Mesendoderm (in vitro differentiated cells): ENCODE measurements at regions not wholly inside any gene's neighbourhood (a gene's known extent, or its start where the extent isn't known, plus 50 kb on each side); places are given as distances from the start of the nearest gene placed in this dataset.

Experiments used
- DNase-seq: peaks from one replicate; pipeline ENCODE4 v3.0.0; 2013
- H2AK5ac ChIP-seq: 2 replicates; pipeline ENCODE4 v1.6.1; 2013; ENCODE audit warnings: low read length, inconsistent platforms
- H2BK120ac ChIP-seq: 2 replicates; pipeline ENCODE4 v1.6.1; 2013; ENCODE audit warnings: low read depth, mild to moderate bottlenecking, low read length, moderate library complexity, mixed read lengths
- H2BK15ac ChIP-seq: replicated peaks from 2 replicates; pipeline ENCODE4 v1.6.1; 2013; ENCODE audit warnings: low read depth, mild to moderate bottlenecking, moderate library complexity
- H2BK5ac ChIP-seq: 2 replicates; pipeline ENCODE4 v1.6.1; 2013; ENCODE audit warnings: low read length, inconsistent platforms
- H3K18ac ChIP-seq: 2 replicates; pipeline ENCODE4 v1.6.1; 2013; ENCODE audit warnings: mild to moderate bottlenecking, low read length, mixed read lengths
- H3K23ac ChIP-seq: one replicate; pipeline ENCODE4 v1.6.1; 2013; ENCODE audit warnings: low read length
- H3K27ac ChIP-seq: 2 replicates; pipeline ENCODE4 v1.5.1; 2013; ENCODE audit warnings: low read depth, mild to moderate bottlenecking, inconsistent platforms, low read length, moderate library complexity
- H3K27me3 ChIP-seq: 2 replicates; pipeline ENCODE4 v1.6.1; 2013; ENCODE audit warnings: low read length, control low read depth, mild to moderate bottlenecking, inconsistent platforms; ENCODE audit not compliant: insufficient read depth, poor library complexity
- H3K36me3 ChIP-seq: 2 replicates; pipeline ENCODE4 v1.6.1; 2013; ENCODE audit warnings: low read length, inconsistent platforms; ENCODE audit not compliant: control insufficient read depth, insufficient read depth
- H3K4ac ChIP-seq: one replicate; pipeline ENCODE4 v1.6.1; 2013; ENCODE audit warnings: low read depth, mild to moderate bottlenecking, low read length, moderate library complexity
- H3K4me1 ChIP-seq: 2 replicates; pipeline ENCODE4 v1.6.1; 2013; ENCODE audit warnings: low read depth, low read length, inconsistent platforms; ENCODE audit not compliant: control insufficient read depth
- H3K4me2 ChIP-seq: 2 replicates; pipeline ENCODE4 v1.6.1; 2013; ENCODE audit warnings: low read length
- H3K4me3 ChIP-seq: 2 replicates; pipeline ENCODE4 v1.5.1; 2013; ENCODE audit warnings: mild to moderate bottlenecking, low read length
- H3K56ac ChIP-seq: one replicate; pipeline ENCODE4 v1.6.1; 2013; ENCODE audit warnings: low read length
- H3K79me1 ChIP-seq: 2 replicates; pipeline ENCODE4 v1.6.1; 2013; ENCODE audit warnings: low read length, inconsistent platforms
- H3K79me2 ChIP-seq: 2 replicates; pipeline ENCODE4 v1.6.1; 2013; ENCODE audit warnings: mild to moderate bottlenecking, low read length; ENCODE audit not compliant: control insufficient read depth, insufficient read depth
- H3K9ac ChIP-seq: 2 replicates; pipeline ENCODE4 v1.6.1; 2013; ENCODE audit warnings: low read length, inconsistent platforms
- H4K5ac ChIP-seq: one replicate; pipeline ENCODE4 v1.6.1; 2013; ENCODE audit warnings: low read length
- H4K8ac ChIP-seq: one replicate; pipeline ENCODE4 v1.6.1; 2013; ENCODE audit warnings: low read depth, mild to moderate bottlenecking, control low read depth, low read length, moderate library complexity
- WGBS: extraction: QIAGEN DNeasy Blood & Tissue Kit; methylation state at CpG from one replicate; pipeline ENCODE4 v1.1.7; 2013; ENCODE audit warnings: low lambda C conversion rate, missing lambda C conversion rate; ENCODE audit not compliant: insufficient coverage; ENCODE audit errors: extremely low coverage; 5-methylcytosine and 5-hydroxymethylcytosine counted together

DNA sequence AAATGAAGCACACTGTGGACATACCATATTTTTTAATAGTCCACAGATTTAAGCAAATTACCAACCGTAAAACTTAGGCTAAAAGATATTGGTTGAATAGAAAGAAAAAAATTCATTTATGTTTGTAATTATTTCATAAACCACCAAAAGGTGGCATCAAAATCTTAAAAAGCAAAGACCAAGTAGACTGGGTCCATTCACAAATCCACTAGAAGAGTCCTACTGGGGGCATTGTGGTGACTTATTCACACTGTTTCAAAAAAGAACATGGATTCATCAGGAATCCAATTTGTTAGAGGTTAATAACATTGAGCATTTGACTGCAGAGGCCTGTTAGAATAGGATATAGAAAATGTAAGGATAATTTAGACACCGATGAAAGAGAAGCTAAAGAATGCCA lies 194.9 kb upstream of the KYNU start:
- Histone ChIP-seq H2BK15ac (no peak overlapping the region), H3K79me1 (no peaks in the 10 kb centered on the region), H3K27ac (no peak overlapping the region), H3K79me2 (no peaks in the 10 kb centered on the region), H3K4me1 (no peaks in the 10 kb centered on the region), H3K56ac (no peak overlapping the region), H3K36me3 (no peaks in the 10 kb centered on the region), H2BK120ac (no peak overlapping the region), H4K8ac (no peak overlapping the region), H3K18ac (no peak overlapping the region), H4K5ac (no peak overlapping the region), H3K9ac (no peak overlapping the region), H2AK5ac (no peak overlapping the region), H3K27me3 (no peaks in the 10 kb centered on the region), H2BK5ac (no peak overlapping the region), H3K4ac (no peak overlapping the region), H3K23ac (no peak overlapping the region), H3K4me3 (no peak overlapping the region), H3K4me2 (no peak overlapping the region)
- no CpG with 5 or more reads among the region's 2 CpGs for WGBS
- no peak for DNase-seq

DNA sequence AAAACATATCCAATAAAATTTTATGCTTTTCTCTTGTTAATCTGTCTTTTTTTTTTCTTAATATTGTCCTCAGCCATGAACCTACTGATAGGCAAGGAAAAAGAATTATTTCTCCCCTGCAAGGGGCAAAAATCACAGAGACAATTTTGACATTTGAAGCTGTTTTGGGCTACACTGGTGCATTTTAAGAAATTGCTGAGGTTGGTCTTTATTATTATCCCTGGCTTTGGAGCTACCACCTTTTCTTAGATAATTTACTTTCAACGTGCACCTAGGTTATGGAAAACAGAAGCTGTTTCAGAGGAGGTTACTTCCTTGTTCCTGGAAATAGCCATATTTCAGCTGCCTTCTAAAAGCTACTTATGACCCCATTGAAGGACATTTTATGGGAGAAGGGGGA lies 195.5 kb upstream of the KYNU start:
- H4K5ac ChIP-seq = no peak overlapping the region
- no peak overlapping the region for H2AK5ac ChIP-seq
- H3K4me2 ChIP-seq = no peak overlapping the region
- no peak overlapping the region for H3K56ac ChIP-seq
- H3K79me1 ChIP-seq = no peaks in the 10 kb centered on the region
- no peak overlapping the region for H2BK120ac ChIP-seq
- no peak for DNase-seq
- no peaks in the 10 kb centered on the region for H3K36me3 ChIP-seq
- H2BK15ac ChIP-seq = no peak overlapping the region
- H3K23ac ChIP-seq = no peak overlapping the region
- no CpG with 5 or more reads among the region's 1 CpG for WGBS
- no peaks in the 10 kb centered on the region for H3K79me2 ChIP-seq
- no peak overlapping the region for H3K27ac ChIP-seq
- H4K8ac ChIP-seq = no peak overlapping the region
- H3K4ac ChIP-seq = no peak overlapping the region
- no peaks in the 10 kb centered on the region for H3K27me3 ChIP-seq
- no peak overlapping the region for H3K4me3 ChIP-seq
- no peaks in the 10 kb centered on the region for H3K4me1 ChIP-seq
- H2BK5ac ChIP-seq = no peak overlapping the region
- no peak overlapping the region for H3K9ac ChIP-seq
- H3K18ac ChIP-seq = no peak overlapping the region

DNA sequence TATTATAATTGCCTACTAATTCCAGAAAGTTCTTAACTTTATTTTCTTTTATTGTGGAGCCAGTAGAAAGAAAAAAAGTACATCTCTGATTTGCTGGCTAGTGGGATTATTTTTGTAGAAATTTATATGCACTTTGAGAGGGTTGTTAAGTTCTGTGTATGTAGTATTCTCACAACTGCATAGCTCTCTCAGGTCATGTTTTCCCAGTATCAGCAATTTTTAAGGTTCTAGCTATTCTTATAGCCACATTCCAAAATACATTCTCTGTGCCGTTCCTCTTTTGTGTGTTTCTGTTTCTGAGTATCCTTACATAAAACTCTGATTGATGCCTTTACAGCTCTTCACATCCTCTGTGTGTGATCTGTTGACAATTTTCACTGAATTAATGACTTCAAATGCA lies 199.3 kb upstream of the KYNU start:
- no CpG with 5 or more reads among the region's 1 CpG for WGBS
- H3K4ac ChIP-seq = no peak overlapping the region
- H4K8ac ChIP-seq = no peak overlapping the region
- H3K4me1 ChIP-seq = no peaks in the 10 kb centered on the region
- H2BK5ac ChIP-seq = no peak overlapping the region
- no peaks in the 10 kb centered on the region for H3K79me2 ChIP-seq
- no peak overlapping the region for H3K27ac ChIP-seq
- no peak overlapping the region for H3K9ac ChIP-seq
- no peak for DNase-seq
- H3K56ac ChIP-seq = no peak overlapping the region
- H2BK120ac ChIP-seq = no peak overlapping the region
- no peak overlapping the region for H3K23ac ChIP-seq
- H3K18ac ChIP-seq = no peak overlapping the region
- H3K4me3 ChIP-seq = no peak overlapping the region
- H3K79me1 ChIP-seq = no peaks in the 10 kb centered on the region
- no peak overlapping the region for H4K5ac ChIP-seq
- no peak overlapping the region for H2BK15ac ChIP-seq
- no peaks in the 10 kb centered on the region for H3K36me3 ChIP-seq
- H3K27me3 ChIP-seq = no peaks in the 10 kb centered on the region
- no peak overlapping the region for H2AK5ac ChIP-seq
- no peak overlapping the region for H3K4me2 ChIP-seq

DNA sequence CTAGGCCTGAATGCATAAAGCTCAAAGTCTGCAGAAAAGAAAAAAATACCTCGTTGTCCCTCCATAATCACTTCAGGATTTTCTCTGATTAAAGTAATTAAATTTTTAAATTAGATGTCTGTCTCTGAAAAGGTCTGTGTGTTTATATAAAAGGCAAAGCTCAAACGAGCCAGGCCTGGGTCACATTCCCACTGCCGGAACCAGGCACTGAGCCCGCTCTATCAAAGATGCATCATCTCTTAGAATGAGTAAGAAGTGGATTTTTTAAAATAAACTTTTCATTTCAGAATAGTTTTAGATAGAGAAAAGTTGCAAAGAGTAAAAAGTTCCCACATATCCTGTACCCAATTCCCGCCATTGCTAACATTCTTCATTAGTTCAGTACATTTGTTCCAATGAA lies 202.1 kb upstream of the KYNU start:
- Histone ChIP-seq H3K56ac (no peak overlapping the region), H3K4ac (no peak overlapping the region), H2BK15ac (no peak overlapping the region), H3K4me1 (no peaks in the 10 kb centered on the region), H2BK120ac (no peak overlapping the region), H4K5ac (no peak overlapping the region), H2AK5ac (no peak overlapping the region), H3K18ac (no peak overlapping the region), H3K27me3 (no peaks in the 10 kb centered on the region), H3K9ac (no peak overlapping the region), H3K4me3 (no peak overlapping the region), H3K23ac (no peak overlapping the region), H3K79me1 (no peaks in the 10 kb centered on the region), H3K79me2 (no peaks in the 10 kb centered on the region), H3K36me3 (no peaks in the 10 kb centered on the region), H2BK5ac (no peak overlapping the region), H3K4me2 (no peak overlapping the region), H3K27ac (no peak overlapping the region), H4K8ac (no peak overlapping the region)
- no peak for DNase-seq
- WGBS = no CpG with 5 or more reads among the region's 5 CpGs

DNA sequence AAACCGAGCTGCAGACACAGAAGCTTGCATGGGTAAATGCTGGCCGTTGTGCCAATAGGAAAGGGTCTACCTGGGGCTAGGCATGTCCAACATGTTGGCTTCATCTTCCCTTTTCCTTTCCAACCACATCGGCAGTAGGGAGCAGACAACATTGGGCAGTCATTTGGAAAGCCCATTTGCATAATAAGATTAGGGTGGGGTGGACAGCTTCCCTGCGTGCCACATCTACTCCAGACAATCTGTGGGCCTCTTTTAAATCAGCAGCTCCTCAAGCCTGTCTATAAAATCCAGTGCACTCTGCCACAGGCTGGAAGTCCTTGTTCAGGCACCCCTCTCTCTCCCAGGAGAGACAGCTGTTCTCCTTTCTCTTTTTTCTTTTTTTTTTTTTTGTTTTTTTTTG lies 203.6 kb upstream of the KYNU start:
- WGBS = no CpG with 5 or more reads among the region's 4 CpGs
- Histone ChIP-seq H3K4ac (no peak overlapping the region), H3K27me3 (no peaks in the 10 kb centered on the region), H3K4me3 (no peak overlapping the region), H4K5ac (no peak overlapping the region), H3K36me3 (no peaks in the 10 kb centered on the region), H3K4me1 (no peaks in the 10 kb centered on the region), H3K27ac (no peak overlapping the region), H4K8ac (no peak overlapping the region), H3K18ac (no peak overlapping the region), H3K79me2 (no peaks in the 10 kb centered on the region), H3K4me2 (no peak overlapping the region), H3K79me1 (no peaks in the 10 kb centered on the region), H3K9ac (no peak overlapping the region), H3K23ac (no peak overlapping the region), H3K56ac (no peak overlapping the region), H2BK5ac (no peak overlapping the region), H2BK15ac (no peak overlapping the region), H2AK5ac (no peak overlapping the region), H2BK120ac (no peak overlapping the region)
- no peak for DNase-seq

DNA sequence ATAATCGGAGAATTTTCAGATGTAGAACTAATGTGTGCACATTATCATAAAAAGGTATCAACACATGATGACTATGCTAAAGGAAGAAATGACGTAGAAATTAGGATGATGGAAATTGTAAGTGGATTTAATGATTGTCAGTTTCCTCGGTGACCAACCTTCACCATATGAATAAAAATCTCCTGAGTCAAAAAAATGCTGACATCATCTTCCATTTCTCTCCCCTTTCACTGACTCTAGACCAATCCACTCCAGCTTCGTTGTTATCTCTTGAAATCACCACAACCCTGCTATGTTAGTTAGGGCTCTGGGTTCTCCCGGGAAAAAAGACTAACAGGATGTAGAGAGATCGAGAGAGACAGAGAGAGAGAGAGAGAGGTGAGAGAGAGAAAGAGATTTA lies 204.8 kb upstream of the KYNU start:
- Histone ChIP-seq H3K4me3 (no peak overlapping the region), H3K4me2 (no peak overlapping the region), H3K18ac (no peak overlapping the region), H3K23ac (no peak overlapping the region), H3K4me1 (no peaks in the 10 kb centered on the region), H3K56ac (no peak overlapping the region), H3K36me3 (no peaks in the 10 kb centered on the region), H4K8ac (no peak overlapping the region), H4K5ac (no peak overlapping the region), H3K9ac (no peak overlapping the region), H3K4ac (no peak overlapping the region), H2AK5ac (no peak overlapping the region), H2BK15ac (no peak overlapping the region), H2BK120ac (no peak overlapping the region), H3K27me3 (no peaks in the 10 kb centered on the region), H2BK5ac (no peak overlapping the region), H3K79me2 (no peaks in the 10 kb centered on the region), H3K79me1 (no peaks in the 10 kb centered on the region), H3K27ac (no peak overlapping the region)
- WGBS = 100% methylated on average over 1 of the region's 6 CpGs
- DNase-seq = peak; percentile 26
